ENCODE measurements at regions not wholly inside any gene's neighbourhood (a gene's known extent, or its start where the extent isn't known, plus 50 kb on each side); places are given as distances from the start of the nearest gene placed in this dataset.

DNA sequence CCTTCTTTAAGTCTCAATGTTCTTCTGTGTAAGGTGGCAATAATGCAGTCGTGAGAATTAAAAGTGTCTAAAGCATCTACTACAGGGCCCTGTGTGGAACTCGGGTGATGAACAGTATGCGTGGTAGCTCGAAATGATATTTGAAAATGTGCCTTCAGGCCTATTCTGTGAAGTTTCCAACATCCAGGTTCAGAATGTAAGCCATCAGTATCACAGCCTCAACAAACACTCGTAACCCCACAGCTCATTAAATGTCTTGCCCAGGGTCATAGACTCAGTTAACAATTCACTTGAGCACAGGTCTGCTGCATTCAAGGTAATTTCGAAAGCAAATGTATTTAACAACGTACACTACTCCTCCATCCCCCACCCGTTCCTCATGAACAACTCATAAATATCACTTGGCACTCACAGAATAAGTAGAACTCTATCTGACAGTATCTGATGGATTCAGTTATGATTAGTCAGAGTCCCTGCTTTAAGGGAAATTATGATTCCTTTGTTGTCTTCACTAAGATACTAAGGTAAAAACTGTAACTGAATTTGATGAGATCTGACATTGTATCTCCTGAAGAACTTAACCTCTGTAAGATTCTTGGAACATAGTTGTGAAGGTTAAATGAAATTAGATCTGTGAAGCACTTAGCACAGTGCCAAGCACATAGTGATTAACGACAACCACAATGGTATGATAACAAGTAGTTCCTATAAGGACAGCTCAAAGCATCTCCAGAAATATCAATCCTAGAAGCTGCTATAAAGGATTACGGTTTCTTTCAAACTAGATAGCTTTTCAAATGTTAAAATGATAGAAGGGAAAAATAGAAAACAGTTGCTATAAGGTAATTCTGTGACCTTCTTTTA, 642.3 kb downstream of the TBL1XR1 start:
- DNase-seq: no peak

DNA sequence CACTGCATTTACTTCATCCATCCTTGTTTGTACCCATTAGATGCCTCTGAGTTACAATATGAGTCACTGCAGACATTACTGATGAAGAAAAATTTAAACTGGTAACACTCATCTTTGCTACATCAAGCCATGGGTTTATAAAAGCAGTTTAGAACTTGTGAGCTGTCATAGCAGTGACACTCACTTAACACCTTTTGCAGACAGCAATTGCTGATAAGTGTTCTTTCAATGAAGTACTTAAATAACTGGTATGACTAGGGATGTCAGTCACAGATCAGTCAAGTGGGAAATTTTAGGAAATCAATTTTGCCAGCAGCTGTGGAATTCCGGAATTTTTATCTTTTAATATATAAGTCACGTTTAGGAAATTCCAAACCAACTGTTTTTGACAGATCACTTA, 643.0 kb downstream of the TBL1XR1 start:
- Histone ChIP-seq H3K4me1 (no peaks in the 10 kb centered on the region), H3K4me3 (no peak overlapping the region), H3K9me3 (no peaks in the 10 kb centered on the region), H3K27ac (no peak overlapping the region), H3K36me3 (no peaks in the 10 kb centered on the region), H3K27me3 (no peaks in the 10 kb centered on the region)
- TF ChIP-seq, protein P1, sequence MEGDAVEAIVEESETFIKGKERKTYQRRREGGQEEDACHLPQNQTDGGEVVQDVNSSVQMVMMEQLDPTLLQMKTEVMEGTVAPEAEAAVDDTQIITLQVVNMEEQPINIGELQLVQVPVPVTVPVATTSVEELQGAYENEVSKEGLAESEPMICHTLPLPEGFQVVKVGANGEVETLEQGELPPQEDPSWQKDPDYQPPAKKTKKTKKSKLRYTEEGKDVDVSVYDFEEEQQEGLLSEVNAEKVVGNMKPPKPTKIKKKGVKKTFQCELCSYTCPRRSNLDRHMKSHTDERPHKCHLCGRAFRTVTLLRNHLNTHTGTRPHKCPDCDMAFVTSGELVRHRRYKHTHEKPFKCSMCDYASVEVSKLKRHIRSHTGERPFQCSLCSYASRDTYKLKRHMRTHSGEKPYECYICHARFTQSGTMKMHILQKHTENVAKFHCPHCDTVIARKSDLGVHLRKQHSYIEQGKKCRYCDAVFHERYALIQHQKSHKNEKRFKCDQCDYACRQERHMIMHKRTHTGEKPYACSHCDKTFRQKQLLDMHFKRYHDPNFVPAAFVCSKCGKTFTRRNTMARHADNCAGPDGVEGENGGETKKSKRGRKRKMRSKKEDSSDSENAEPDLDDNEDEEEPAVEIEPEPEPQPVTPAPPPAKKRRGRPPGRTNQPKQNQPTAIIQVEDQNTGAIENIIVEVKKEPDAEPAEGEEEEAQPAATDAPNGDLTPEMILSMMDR (IDR thresholded peaks at IDR 0.05): no peak
- TF ChIP-seq POLR2A (IDR thresholded peaks at IDR 0.05): no peak
- DNase-seq: no peak

More for the DNA sequence above, 642.3 kb downstream of the TBL1XR1 start:
- Histone ChIP-seq H3K36me3 (no peaks in the 10 kb centered on the region), H3K27ac (no peak overlapping the region), H3K9me3 (no peaks in the 10 kb centered on the region), H3K4me3 (no peak overlapping the region), H3K27me3 (no peaks in the 10 kb centered on the region), H3K4me1 (no peaks in the 10 kb centered on the region)
- no peak for TF ChIP-seq POLR2A (IDR thresholded peaks at IDR 0.05)
- TF ChIP-seq, protein P1 (IDR thresholded peaks at IDR 0.05): no peak

DNA sequence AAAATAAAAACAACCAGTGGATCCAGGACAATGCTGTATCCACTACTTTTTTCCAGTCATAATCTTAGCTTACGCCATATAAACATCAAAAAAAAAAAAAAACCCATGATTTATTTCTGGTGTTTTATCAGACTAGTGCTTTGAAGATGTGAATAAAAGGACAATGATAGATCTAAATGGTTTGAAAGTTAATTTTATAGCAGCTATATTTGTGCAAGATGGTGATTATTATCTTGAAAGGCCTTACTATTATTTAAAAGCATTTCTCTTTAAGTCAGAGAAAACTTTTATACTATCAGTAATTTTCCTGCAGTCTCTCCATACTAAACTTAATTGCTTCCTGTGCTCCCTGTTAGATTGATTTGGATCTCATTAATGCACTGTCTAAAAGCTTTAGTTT, 670.3 kb downstream of the TBL1XR1 start:
- H3K27ac ChIP-seq: no peak overlapping the region
- H3K4me3 ChIP-seq: no peak overlapping the region
- TF ChIP-seq POLR2A (IDR thresholded peaks at IDR 0.05): no peak
- TF ChIP-seq, protein P1 (IDR thresholded peaks at IDR 0.05): no peak
- no peaks in the 10 kb centered on the region for H3K9me3 ChIP-seq
- H3K4me1 ChIP-seq: no peaks in the 10 kb centered on the region
- H3K27me3 ChIP-seq: no peaks in the 10 kb centered on the region
- DNase-seq: no peak
- no peaks in the 10 kb centered on the region for H3K36me3 ChIP-seq

DNA sequence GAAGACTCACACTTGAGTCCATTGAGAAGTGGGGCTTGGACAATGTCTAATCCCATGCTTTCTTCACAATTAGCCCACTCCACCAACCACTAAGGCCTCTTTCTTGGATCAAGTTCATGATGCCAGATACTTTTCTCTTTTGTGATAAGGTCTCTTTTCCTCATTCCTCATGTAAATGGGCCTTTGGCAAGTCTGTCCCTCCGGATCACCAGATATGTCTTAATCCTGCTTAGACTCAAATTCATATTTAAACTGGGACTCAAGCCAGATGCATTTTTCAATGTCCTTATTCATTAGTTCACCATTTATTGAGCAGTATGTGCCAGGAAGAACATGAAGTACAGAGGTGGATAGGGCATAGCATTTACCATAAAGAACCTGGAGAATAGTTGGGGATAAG, 671.1 kb downstream of the TBL1XR1 start:
- Histone ChIP-seq H3K4me3 (no peak overlapping the region), H3K27ac (no peak overlapping the region), H3K36me3 (no peaks in the 10 kb centered on the region), H3K9me3 (no peaks in the 10 kb centered on the region), H3K27me3 (no peaks in the 10 kb centered on the region), H3K4me1 (no peaks in the 10 kb centered on the region)
- DNase-seq: no peak
- TF ChIP-seq POLR2A (IDR thresholded peaks at IDR 0.05): no peak
- TF ChIP-seq, protein P1 (IDR thresholded peaks at IDR 0.05): no peak

DNA sequence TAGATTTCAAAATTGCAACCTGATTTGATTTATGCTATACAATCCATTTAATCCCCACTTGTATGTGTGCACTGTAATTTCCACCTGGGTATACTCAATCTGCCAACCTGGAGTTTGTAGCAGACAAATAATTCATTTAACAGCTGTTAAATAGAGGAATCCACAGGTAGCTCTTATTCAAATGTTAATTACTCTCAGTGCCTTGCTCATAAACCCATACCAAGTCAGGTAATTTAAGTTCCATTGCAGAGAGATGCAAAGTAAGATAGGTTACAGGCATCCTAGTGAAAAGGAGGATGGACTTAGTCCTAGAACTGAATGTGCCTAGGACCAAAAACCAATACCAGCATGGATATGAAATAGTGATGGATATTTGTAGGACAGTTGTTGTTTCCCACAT, 674.2 kb downstream of the TBL1XR1 start:
- Histone ChIP-seq H3K27me3 (no peaks in the 10 kb centered on the region), H3K27ac (no peak overlapping the region), H3K36me3 (no peaks in the 10 kb centered on the region), H3K4me1 (no peaks in the 10 kb centered on the region), H3K4me3 (no peak overlapping the region), H3K9me3 (no peaks in the 10 kb centered on the region)
- DNase-seq: no peak
- TF ChIP-seq POLR2A (IDR thresholded peaks at IDR 0.05): no peak
- TF ChIP-seq, protein P1 (IDR thresholded peaks at IDR 0.05): no peak

Data from Peyer's patch (tissue), 4 donors.